HUES6 (cell line): ENCODE measurements at regions not wholly inside any gene's neighbourhood (a gene's known extent, or its start where the extent isn't known, plus 50 kb on each side); places are given as distances from the start of the nearest gene placed in this dataset.

Source experiments
- H3K27ac ChIP-seq: 2 replicates; pipeline ENCODE4 v1.7.0; 2013; ENCODE audit warnings: low read depth, mild to moderate bottlenecking, low read length, inconsistent platforms
- H3K27me3 ChIP-seq: 2 replicates; pipeline ENCODE4 v1.6.1; 2013; ENCODE audit warnings: low read length; ENCODE audit not compliant: control insufficient read depth, insufficient read depth
- H3K36me3 ChIP-seq: 2 replicates; pipeline ENCODE4 v1.6.1; 2013; ENCODE audit warnings: low read length; ENCODE audit not compliant: control insufficient read depth, insufficient read depth
- H3K4me1 ChIP-seq: 2 replicates; pipeline ENCODE4 v1.6.1; 2013; ENCODE audit warnings: low read length; ENCODE audit not compliant: control insufficient read depth, insufficient read depth
- H3K4me3 ChIP-seq: 2 replicates; pipeline ENCODE4 v1.5.1; 2013; ENCODE audit warnings: low read depth, low read length
- H3K9ac ChIP-seq: one replicate; pipeline ENCODE4 v1.6.1; 2013; ENCODE audit warnings: mild to moderate bottlenecking, low read length
- H3K9me3 ChIP-seq: 2 replicates; pipeline ENCODE4 v1.6.1; 2013; ENCODE audit warnings: low read depth, low read length; ENCODE audit not compliant: control insufficient read depth, insufficient read depth

- H3K36me3 ChIP-seq = no peaks in the 10 kb centered on the region
- no peaks in the 10 kb centered on the region for H3K9me3 ChIP-seq
- H3K9ac ChIP-seq = no peak overlapping the region
- H3K27me3 ChIP-seq = no peaks in the 10 kb centered on the region
- no peak overlapping the region for H3K4me3 ChIP-seq
- no peak overlapping the region for H3K27ac ChIP-seq
- peaks cover 14% of the 10 kb centered on the region for H3K4me1 ChIP-seq
Observed at GRCh38 chr7:16978358-16979244, 96.8 kb upstream of the AGR3 start.

DNA sequence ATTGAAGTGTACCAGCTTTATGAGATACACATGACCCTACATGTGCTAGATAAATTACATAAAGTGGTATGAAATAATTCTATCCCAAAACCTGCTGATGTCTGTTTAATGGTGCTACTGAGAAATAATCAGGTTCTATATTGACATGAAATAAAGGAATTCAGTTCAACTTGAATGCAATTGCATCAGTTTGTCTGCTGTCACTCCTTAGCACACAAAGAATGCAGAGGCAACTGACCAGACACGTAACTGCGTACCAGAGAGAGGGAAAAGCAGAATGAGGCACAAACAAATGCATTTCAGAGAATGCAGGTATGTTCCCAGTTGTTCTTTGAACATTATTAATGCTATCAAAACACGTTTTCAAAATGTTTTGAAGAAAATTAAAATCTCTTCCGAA, 98.8 kb upstream of the AGR3 start:
- H3K9me3 ChIP-seq = no peaks in the 10 kb centered on the region
- H3K9ac ChIP-seq = no peak overlapping the region
- H3K36me3 ChIP-seq = no peaks in the 10 kb centered on the region
- H3K27ac ChIP-seq = no peak overlapping the region
- H3K4me1 ChIP-seq = peaks cover 14% of the 10 kb centered on the region
- no peaks in the 10 kb centered on the region for H3K27me3 ChIP-seq
- H3K4me3 ChIP-seq = no peak overlapping the region

GRCh38 chr7:16982640-16983350, 101.0 kb upstream of the AGR3 start:
- Histone ChIP-seq H3K4me1 (peaks cover 10% of the 10 kb centered on the region), H3K9me3 (no peaks in the 10 kb centered on the region), H3K9ac (no peak overlapping the region), H3K4me3 (no peak overlapping the region), H3K27ac (no peak overlapping the region), H3K36me3 (no peaks in the 10 kb centered on the region), H3K27me3 (no peaks in the 10 kb centered on the region)

DNA sequence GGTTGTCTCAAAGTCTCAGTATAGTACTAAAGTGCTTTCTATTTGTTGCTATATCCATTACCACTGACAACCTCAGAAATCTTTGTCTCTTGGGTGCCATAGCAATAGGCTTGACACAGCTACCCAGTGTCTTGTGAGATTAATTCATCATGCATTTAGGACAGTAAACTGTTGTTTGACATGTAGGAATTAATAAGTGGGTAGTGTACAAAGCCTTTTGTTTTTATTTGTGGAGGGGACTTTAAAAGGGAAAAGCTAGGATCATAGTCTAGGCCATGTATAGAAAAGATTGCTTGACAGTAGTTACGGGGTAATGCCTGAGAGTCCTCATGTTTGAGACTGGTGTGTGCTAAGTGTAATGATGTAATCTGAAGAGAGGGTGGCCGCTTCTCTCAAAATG, 102.6 kb upstream of the AGR3 start:
- H3K27ac ChIP-seq = no peak overlapping the region

DNA sequence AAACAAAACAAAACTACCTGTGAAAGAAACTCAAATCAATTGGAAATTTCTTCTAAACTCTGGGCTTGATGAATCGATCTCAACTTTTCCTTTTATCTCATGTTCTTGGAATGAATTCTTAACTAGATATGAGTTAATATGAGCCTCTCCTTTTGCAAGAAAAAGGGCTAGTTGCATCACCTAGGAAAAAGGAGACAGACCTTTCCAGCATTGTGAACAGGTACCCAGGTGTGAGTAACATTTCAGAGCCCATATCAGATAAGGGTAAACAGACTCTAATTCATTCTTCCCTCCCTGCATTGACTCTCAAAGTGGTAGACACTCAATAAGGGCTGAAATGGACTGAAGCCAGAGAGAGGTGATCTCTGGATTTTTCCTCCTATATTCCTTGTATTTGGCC, 103.8 kb upstream of the AGR3 start:
- no peaks in the 10 kb centered on the region for H3K27me3 ChIP-seq
- no peaks in the 10 kb centered on the region for H3K36me3 ChIP-seq
- no peak overlapping the region for H3K9ac ChIP-seq
- no peak overlapping the region for H3K4me3 ChIP-seq
- no peak overlapping the region for H3K27ac ChIP-seq
- no peaks in the 10 kb centered on the region for H3K9me3 ChIP-seq
- no peaks in the 10 kb centered on the region for H3K4me1 ChIP-seq

More for the DNA sequence above, 102.6 kb upstream of the AGR3 start:
- H3K9ac ChIP-seq = no peak overlapping the region
- H3K4me1 ChIP-seq = no peaks in the 10 kb centered on the region
- no peaks in the 10 kb centered on the region for H3K36me3 ChIP-seq
- no peak overlapping the region for H3K4me3 ChIP-seq
- no peaks in the 10 kb centered on the region for H3K27me3 ChIP-seq
- H3K9me3 ChIP-seq = no peaks in the 10 kb centered on the region

- Histone ChIP-seq H3K27me3 (no peaks in the 10 kb centered on the region), H3K4me3 (no peak overlapping the region), H3K4me1 (no peaks in the 10 kb centered on the region), H3K9ac (no peak overlapping the region), H3K9me3 (no peaks in the 10 kb centered on the region), H3K36me3 (no peaks in the 10 kb centered on the region), H3K27ac (no peak overlapping the region)
Observed at GRCh38 chr7:16986755-16987154, 105.0 kb upstream of the AGR3 start.

DNA sequence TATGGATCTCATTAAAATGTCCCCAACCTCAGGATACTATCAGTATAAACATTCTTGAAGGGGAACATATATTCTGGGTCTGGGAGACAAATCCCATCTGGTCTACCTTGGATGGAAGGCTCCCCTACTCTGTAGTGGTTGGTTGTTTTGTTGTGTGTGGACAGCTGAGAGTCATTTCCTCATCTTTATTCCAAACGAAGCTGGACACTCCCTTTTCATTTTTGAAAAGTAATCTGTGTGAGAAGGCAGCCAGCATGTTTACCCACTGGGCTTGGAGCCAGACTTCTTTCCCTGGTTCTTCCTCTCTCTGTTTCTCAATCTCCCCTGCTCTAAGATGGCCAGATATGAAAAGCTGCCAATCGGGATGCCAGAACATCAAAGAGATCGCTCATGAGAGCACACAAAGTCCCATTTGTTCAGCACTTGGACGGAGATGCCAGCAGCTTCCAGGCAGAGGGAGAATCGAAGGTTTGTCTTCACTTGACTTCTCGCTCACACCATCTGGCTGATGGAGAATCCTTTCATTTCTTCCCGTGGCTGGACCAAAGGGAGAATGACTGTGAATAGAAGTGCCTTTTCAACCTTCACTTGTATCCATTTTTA, 108.1 kb upstream of the AGR3 start:
- no peak overlapping the region for H3K9ac ChIP-seq
- H3K4me3 ChIP-seq = no peak overlapping the region
- H3K36me3 ChIP-seq = no peaks in the 10 kb centered on the region
- no peaks in the 10 kb centered on the region for H3K9me3 ChIP-seq
- H3K4me1 ChIP-seq = no peaks in the 10 kb centered on the region
- no peaks in the 10 kb centered on the region for H3K27me3 ChIP-seq
- H3K27ac ChIP-seq = no peak overlapping the region

DNA sequence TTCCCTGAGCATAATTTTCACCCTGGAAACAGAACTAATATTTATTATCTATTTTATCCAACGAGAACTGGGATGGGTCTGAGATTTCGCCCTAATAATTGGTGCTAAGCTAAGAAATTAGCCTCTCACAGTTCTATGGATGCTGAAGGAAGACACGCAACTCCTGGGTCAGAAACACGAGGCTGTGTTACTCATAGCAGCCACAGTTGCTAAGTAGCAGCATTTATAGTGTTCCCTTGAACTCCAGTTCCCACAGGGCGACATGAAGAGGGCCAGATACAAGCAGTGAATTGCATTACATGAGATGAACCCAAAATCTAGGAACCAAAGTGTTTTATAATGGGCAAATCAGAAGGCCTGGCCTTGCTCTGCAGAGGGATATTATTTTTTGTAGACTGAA, 109.8 kb upstream of the AGR3 start:
- no peaks in the 10 kb centered on the region for H3K27me3 ChIP-seq
- H3K9me3 ChIP-seq = no peaks in the 10 kb centered on the region
- H3K4me1 ChIP-seq = no peaks in the 10 kb centered on the region
- no peak overlapping the region for H3K27ac ChIP-seq
- no peak overlapping the region for H3K9ac ChIP-seq
- H3K4me3 ChIP-seq = no peak overlapping the region
- no peaks in the 10 kb centered on the region for H3K36me3 ChIP-seq

- no peaks in the 10 kb centered on the region for H3K4me1 ChIP-seq
- H3K4me3 ChIP-seq = no peak overlapping the region
- H3K27ac ChIP-seq = no peak overlapping the region
- H3K27me3 ChIP-seq = no peaks in the 10 kb centered on the region
- H3K36me3 ChIP-seq = no peaks in the 10 kb centered on the region
- H3K9ac ChIP-seq = no peak overlapping the region
- H3K9me3 ChIP-seq = 0 out of 2 replicates have a peak, but pooled peaks cover 5% of the 10 kb centered on the region
Observed at GRCh38 chr7:16993543-16993942, 111.8 kb upstream of the AGR3 start.

- no peak overlapping the region for H3K9ac ChIP-seq
- H3K4me1 ChIP-seq = no peaks in the 10 kb centered on the region
- H3K27me3 ChIP-seq = no peaks in the 10 kb centered on the region
- H3K9me3 ChIP-seq = 0 out of 2 replicates have a peak, but pooled peaks cover 6% of the 10 kb centered on the region
- no peaks in the 10 kb centered on the region for H3K36me3 ChIP-seq
- H3K27ac ChIP-seq = no peak overlapping the region
- no peak overlapping the region for H3K4me3 ChIP-seq
Observed at GRCh38 chr7:16998481-16999051, 116.8 kb upstream of the AGR3 start.
